ENCODE measurements at regions not wholly inside any gene's neighbourhood (a gene's known extent, or its start where the extent isn't known, plus 50 kb on each side); places are given as distances from the start of the nearest gene placed in this dataset.

DNA sequence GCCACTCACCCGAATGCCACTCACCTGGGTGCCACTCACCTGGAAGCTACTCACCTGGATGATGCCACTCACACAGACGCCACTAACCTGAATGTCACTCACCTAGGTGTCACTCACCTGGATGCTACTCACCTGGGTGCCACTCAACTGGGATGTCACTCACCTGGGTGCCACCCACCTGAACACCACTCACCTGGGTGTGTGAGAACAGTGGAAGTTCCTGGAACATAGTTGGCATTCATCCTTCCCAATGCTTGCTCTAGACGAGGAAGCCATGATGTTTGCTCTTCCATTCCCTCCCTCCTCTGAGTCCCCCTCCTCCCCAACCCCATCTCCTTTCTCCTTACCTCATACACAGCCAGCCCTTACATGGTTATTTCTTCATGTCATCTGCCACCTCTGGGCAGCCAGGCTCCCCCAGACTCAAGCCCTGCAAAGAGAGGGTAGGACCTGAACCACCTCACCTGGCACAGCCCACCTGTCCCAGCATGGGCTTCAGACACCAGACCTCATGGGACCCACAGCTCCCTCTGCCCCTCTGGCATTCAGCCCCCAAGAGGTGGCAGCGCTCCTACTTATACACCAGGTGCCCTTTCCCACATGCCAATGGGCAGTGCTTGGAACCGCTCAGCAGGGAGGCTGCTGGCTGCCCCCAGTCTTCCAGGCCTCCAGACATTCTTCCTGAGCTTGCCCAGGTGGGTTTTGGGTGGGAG, 171.8 kb upstream of the FOXF1 start:
- TF ChIP-seq CTCF (conservative IDR thresholded peaks at IDR 0.05) (no peak), EZH2 (IDR thresholded peaks at IDR 0.05; ENCODE audit: low read depth) (no peak)

Data from PC-9 (cell line).